Adrenal gland (tissue), 5 donors: ENCODE measurements at regions not wholly inside any gene's neighbourhood (a gene's known extent, or its start where the extent isn't known, plus 50 kb on each side); places are given as distances from the start of the nearest gene placed in this dataset.

Source experiments
- POLR2A ChIP-seq, 2 donors: fragments of 450-650 bp; IDR thresholded peaks; one replicate each; pipeline ENCODE4 v1.6.1; 2017; ENCODE audit warnings: antibody characterized with exemption in 2 of 2, mild to moderate bottlenecking in 2 of 2, moderate library complexity in 1 of 2
- TF ChIP-seq, protein P1 (sequence below), 6 experiments: fragments of 450-650 bp in 4 of 6; fragments of 200-600 bp in 2 of 6; sonication (generic) in 1 of 6; IDR thresholded peaks; 1 replicate in 5 of 6; 2 replicates in 1 of 6; pipeline versions ENCODE4 v1.5.1 to v1.8.0; 2016 to 2021; ENCODE audit warnings: antibody characterized with exemption in 6 of 6, mild to moderate bottlenecking in 2 of 6, moderate library complexity in 1 of 6
- donor health status: DM: no; HTN: no; CAD: no.

DNA sequence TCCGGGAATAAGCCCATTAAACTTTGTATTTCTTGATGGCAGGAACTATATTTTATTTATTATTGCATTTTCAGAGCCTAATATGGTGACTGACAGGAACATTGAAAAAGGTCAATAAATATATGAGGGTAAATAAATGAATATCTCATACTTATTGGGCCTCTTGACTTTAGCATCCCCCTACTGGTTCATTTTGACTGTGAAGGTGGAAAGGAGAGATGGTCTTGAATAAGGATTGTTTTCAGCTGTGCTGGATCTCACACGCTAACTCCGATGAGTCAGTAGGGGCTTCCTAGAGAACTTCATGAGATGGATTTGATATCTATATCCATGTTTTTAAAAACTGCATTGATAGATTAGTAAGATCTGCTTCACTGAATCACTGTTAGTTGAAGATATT, 1026.0 kb downstream of the REEP3 start:
- no peak for TF ChIP-seq POLR2A (IDR thresholded peaks at IDR 0.05)
- TF ChIP-seq, protein P1, sequence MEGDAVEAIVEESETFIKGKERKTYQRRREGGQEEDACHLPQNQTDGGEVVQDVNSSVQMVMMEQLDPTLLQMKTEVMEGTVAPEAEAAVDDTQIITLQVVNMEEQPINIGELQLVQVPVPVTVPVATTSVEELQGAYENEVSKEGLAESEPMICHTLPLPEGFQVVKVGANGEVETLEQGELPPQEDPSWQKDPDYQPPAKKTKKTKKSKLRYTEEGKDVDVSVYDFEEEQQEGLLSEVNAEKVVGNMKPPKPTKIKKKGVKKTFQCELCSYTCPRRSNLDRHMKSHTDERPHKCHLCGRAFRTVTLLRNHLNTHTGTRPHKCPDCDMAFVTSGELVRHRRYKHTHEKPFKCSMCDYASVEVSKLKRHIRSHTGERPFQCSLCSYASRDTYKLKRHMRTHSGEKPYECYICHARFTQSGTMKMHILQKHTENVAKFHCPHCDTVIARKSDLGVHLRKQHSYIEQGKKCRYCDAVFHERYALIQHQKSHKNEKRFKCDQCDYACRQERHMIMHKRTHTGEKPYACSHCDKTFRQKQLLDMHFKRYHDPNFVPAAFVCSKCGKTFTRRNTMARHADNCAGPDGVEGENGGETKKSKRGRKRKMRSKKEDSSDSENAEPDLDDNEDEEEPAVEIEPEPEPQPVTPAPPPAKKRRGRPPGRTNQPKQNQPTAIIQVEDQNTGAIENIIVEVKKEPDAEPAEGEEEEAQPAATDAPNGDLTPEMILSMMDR (IDR thresholded peaks at IDR 0.05): no peak
